ENCODE measurements at regions not wholly inside any gene's neighbourhood (a gene's known extent, or its start where the extent isn't known, plus 50 kb on each side); places are given as distances from the start of the nearest gene placed in this dataset.

- TF ChIP-seq, protein P1, sequence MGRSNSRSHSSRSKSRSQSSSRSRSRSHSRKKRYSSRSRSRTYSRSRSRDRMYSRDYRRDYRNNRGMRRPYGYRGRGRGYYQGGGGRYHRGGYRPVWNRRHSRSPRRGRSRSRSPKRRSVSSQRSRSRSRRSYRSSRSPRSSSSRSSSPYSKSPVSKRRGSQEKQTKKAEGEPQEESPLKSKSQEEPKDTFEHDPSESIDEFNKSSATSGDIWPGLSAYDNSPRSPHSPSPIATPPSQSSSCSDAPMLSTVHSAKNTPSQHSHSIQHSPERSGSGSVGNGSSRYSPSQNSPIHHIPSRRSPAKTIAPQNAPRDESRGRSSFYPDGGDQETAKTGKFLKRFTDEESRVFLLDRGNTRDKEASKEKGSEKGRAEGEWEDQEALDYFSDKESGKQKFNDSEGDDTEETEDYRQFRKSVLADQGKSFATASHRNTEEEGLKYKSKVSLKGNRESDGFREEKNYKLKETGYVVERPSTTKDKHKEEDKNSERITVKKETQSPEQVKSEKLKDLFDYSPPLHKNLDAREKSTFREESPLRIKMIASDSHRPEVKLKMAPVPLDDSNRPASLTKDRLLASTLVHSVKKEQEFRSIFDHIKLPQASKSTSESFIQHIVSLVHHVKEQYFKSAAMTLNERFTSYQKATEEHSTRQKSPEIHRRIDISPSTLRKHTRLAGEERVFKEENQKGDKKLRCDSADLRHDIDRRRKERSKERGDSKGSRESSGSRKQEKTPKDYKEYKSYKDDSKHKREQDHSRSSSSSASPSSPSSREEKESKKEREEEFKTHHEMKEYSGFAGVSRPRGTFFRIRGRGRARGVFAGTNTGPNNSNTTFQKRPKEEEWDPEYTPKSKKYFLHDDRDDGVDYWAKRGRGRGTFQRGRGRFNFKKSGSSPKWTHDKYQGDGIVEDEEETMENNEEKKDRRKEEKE (IDR thresholded peaks at IDR 0.05), result no peak
- TF ChIP-seq CTCF (IDR thresholded peaks at IDR 0.05 in 2 of 3, conservative IDR thresholded peaks at IDR 0.05 in 1 of 3; ENCODE audit: control insufficient read depth in 2 of 3, extremely low read depth in 1 of 3, insufficient read depth in 1 of 3, low read depth in 3 of 3, low read length in 3 of 3), result no peak
- TF ChIP-seq TCF7 (IDR thresholded peaks at IDR 0.05; ENCODE audit: borderline replicate concordance), result no peak
- no peak for TF ChIP-seq MXI1 (IDR thresholded peaks at IDR 0.05; ENCODE audit: low read depth, low read length)
Measured at GRCh38 chr7:95658676-95659075, 62.4 kb upstream of the PDK4 start.

Data from GM12878 (cell line).